Psoas muscle (tissue), 7 donors: ENCODE measurements at regions not wholly inside any gene's neighbourhood (a gene's known extent, or its start where the extent isn't known, plus 50 kb on each side); places are given as distances from the start of the nearest gene placed in this dataset.

Source experiments
- ATAC-seq, 4 donors: fragments of 200-7000 bp; cut with Tn5 transposase; one replicate each; pipeline ENCODE4 v1.9.1; 2020; ENCODE audit warnings: moderate library complexity in 3 of 4, mild to moderate bottlenecking in 2 of 4
- DNase-seq, 2 donors: peaks; one replicate each; pipeline ENCODE4 v3.0.0-alpha.2; 2020
- H3K27ac ChIP-seq: fragments of 200-600 bp; one replicate; pipeline ENCODE4 v1.8.0; 2022
- H3K27me3 ChIP-seq, 3 donors: fragments of 200-600 bp in 1 of 3; one replicate each; pipeline versions ENCODE4 v1.6.1 to v1.8.0; 2013 to 2022; ENCODE audit warnings: low read length in 2 of 3, mild to moderate bottlenecking in 2 of 3, moderate library complexity in 1 of 3; ENCODE audit not compliant: insufficient read depth in 3 of 3
- H3K36me3 ChIP-seq, 2 donors: fragments of 200-600 bp in 1 of 2; one replicate each; pipeline versions ENCODE4 v1.6.1 to v1.8.0; 2013 to 2022; ENCODE audit warnings: low read depth in 1 of 2, mild to moderate bottlenecking in 1 of 2, moderate library complexity in 1 of 2; ENCODE audit not compliant: insufficient read depth in 1 of 2
- H3K4me1 ChIP-seq: fragments of 200-600 bp; one replicate; pipeline ENCODE4 v1.8.0; 2022
- H3K4me3 ChIP-seq: fragments of 200-600 bp; one replicate; pipeline ENCODE4 v1.8.0; 2022; ENCODE audit warnings: mild to moderate bottlenecking
- H3K9me3 ChIP-seq: fragments of 200-600 bp; one replicate; pipeline ENCODE4 v1.8.0; 2022
- WGBS, 3 donors: extraction: QIAGEN DNeasy Blood & Tissue Kit; methylation state at CpG; one replicate each; pipeline versions ENCODE4 v1.1.6 to v1.1.7; 2013; 5-methylcytosine and 5-hydroxymethylcytosine counted together
- intact Hi-C, 2 donors: fragments of 100-400 bp; cut with DNase I; formaldehyde crosslinking; loops; one replicate each; pipeline versions ENCODE4 v1.11.0 to v1.14.2; 2022
- TF ChIP-seq, protein P1 (sequence below): fragments of 200-600 bp; IDR thresholded peaks from one replicate; pipeline ENCODE4 v1.8.0; 2022; ENCODE audit warnings: antibody characterized with exemption
- donor health status: healthy with polysubstance abuse.
- donor health status: DM: no; HTN: no; CAD: no; lungs with moderate emphysema.
- donor health status: Bipolar disorder and iron deficiency.
- donor health status: healthy.
- donor health status: DM: yes; HTN: yes; CAD: no.
- donor health status: DM: no; HTN: no; CAD: no.
- donor health status: DM: yes; HTN: yes; CAD: no.

DNA sequence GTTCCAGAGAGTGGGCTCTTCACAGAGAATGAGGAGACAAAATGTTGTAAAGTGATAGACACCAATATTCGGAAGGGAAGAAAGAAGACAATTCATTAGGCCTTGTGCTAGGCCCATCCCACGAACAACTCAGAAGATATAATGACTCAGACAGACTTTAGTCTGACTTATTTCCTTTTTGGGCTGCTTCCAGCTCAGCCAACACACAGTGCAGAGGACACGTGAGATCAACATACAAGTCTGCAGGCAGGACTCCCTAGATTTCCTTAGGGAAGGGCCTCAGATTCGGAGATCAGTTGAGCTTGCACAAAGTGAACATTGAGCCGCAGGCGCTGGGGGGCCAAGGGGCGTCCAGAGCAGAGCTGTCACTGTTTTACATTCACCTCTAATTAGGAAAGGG, 290.7 kb upstream of the TENM3 start:
- peak in 1 of 4 donors; percentile 51 for ATAC-seq
- 57 to 67% (median 65%) methylated on average over 7 of the region's 7 CpGs for WGBS, 3 donors

DNA sequence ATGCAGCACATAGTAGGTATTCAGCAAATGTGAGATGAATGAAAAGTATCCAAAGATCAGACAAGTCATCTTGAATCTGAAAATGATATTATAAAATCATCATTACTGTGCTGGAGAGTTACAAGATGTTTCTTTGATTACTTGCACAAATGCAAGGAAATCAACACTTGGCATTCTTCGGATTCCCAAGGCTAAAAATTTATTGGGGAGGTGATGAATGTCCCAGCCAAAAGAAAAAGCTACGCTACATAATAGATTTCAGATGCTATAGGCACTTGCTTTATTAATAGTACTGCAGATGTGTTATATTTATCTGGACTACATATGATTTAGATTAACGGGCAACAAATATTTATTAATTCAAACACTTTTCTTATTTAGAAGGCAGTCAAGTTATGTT, 286.7 kb upstream of the TENM3 start:
- TF ChIP-seq, protein P1, sequence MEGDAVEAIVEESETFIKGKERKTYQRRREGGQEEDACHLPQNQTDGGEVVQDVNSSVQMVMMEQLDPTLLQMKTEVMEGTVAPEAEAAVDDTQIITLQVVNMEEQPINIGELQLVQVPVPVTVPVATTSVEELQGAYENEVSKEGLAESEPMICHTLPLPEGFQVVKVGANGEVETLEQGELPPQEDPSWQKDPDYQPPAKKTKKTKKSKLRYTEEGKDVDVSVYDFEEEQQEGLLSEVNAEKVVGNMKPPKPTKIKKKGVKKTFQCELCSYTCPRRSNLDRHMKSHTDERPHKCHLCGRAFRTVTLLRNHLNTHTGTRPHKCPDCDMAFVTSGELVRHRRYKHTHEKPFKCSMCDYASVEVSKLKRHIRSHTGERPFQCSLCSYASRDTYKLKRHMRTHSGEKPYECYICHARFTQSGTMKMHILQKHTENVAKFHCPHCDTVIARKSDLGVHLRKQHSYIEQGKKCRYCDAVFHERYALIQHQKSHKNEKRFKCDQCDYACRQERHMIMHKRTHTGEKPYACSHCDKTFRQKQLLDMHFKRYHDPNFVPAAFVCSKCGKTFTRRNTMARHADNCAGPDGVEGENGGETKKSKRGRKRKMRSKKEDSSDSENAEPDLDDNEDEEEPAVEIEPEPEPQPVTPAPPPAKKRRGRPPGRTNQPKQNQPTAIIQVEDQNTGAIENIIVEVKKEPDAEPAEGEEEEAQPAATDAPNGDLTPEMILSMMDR = no peak
- ATAC-seq = no peak

More for the DNA sequence above, 290.7 kb upstream of the TENM3 start:
- no peak for DNase-seq
- Histone ChIP-seq H3K4me1 (no peaks in the 10 kb centered on the region), H3K27me3 (no peaks in the 10 kb centered on the region), H3K4me3 (no peak overlapping the region), H3K9me3 (no peaks in the 10 kb centered on the region), H3K27ac (no peak overlapping the region), H3K36me3 (no peaks in the 10 kb centered on the region)
- TF ChIP-seq, protein P1 = no peak
- intact Hi-C loops = no loop called here

DNA sequence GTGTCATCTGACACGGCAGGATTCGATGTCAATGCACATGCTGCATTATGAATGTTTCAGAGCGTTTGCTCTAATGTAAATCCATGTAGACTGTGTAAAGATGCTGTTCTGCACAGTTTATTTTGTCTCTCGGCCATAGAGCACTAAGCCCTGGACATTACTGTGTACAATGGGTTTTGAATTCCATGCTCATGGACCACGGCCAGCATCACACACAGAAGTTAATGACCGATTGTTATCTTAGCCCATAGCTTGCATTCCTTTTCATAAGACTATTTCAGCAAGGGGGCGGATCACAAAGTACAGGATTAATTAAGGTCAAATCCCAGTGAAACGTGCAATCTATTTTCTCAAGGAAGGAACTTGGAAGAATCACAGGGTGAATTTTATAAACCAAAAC, 286.1 kb upstream of the TENM3 start:
- DNase-seq = no peak
- ATAC-seq = no peak
- Histone ChIP-seq H3K4me1 (no peaks in the 10 kb centered on the region), H3K4me3 (no peak overlapping the region), H3K36me3 (no peaks in the 10 kb centered on the region), H3K27me3 (no peaks in the 10 kb centered on the region), H3K27ac (no peak overlapping the region), H3K9me3 (no peaks in the 10 kb centered on the region)
- 15 to 18% (median 16%) methylated on average over 8 of the region's 8 CpGs for WGBS, 3 donors
- intact Hi-C loops = no loop called here
- TF ChIP-seq, protein P1 = no peak

More for the DNA sequence above, 286.7 kb upstream of the TENM3 start:
- Histone ChIP-seq H3K4me3 (no peak overlapping the region), H3K27me3 (no peaks in the 10 kb centered on the region), H3K4me1 (no peaks in the 10 kb centered on the region), H3K9me3 (no peaks in the 10 kb centered on the region), H3K36me3 (no peaks in the 10 kb centered on the region), H3K27ac (no peak overlapping the region)
- DNase-seq = no peak
- intact Hi-C loops = no loop called here
- 63 to 67% (median 64%) methylated on average over 3 of the region's 3 CpGs for WGBS, 3 donors

DNA sequence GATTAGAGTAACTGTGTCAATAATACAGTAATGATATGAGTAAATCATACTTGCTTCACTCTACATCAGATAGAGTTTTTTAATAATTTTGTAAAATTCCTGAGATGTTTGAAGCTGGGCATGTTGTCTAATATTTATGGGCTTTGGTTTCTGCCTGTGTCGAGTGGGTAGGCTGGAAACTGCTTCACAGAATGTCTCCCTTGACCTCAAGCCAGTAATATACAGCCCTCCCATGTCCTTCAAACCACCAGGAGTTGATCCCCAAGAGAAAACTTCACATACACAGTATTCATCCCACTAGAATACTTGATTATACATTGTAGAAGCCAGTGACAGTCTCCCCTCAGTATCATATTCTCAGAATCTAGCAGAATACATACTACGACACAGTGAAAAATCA, 284.8 kb upstream of the TENM3 start:
- TF ChIP-seq, protein P1 = no peak

DNA sequence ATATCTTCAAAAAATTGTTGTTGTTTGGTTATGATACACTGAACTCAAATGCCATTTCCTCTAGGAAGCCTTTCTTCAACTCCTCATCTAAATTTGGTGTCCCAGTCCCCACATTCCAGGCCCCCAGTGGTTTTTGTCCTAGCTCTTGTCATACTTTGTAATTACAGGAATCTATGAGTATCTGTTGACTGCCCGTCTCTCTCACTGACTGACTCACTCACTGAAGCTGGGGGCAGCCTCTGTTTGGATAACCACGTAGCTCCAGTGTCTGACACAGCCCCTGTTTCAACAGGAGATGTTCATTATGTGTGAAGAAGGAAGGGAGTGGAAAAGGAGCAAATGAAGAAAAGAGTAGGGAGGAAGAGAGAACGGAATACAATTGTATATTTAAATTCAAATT, 284.1 kb upstream of the TENM3 start:
- H3K27me3 ChIP-seq = no peaks in the 10 kb centered on the region
- no peak overlapping the region for H3K27ac ChIP-seq
- H3K4me1 ChIP-seq = no peaks in the 10 kb centered on the region
- WGBS, 3 donors = 63 to 70% (median 63%) methylated on average over 3 of the region's 3 CpGs
- no peaks in the 10 kb centered on the region for H3K36me3 ChIP-seq
- no peak overlapping the region for H3K4me3 ChIP-seq
- no peaks in the 10 kb centered on the region for H3K9me3 ChIP-seq
- intact Hi-C loops = no loop called here
- no peak for ATAC-seq
- DNase-seq = no peak
- TF ChIP-seq, protein P1 = no peak

More for the DNA sequence above, 284.8 kb upstream of the TENM3 start:
- Histone ChIP-seq H3K4me1 (no peaks in the 10 kb centered on the region), H3K36me3 (no peaks in the 10 kb centered on the region), H3K4me3 (no peak overlapping the region), H3K27ac (no peak overlapping the region), H3K27me3 (no peaks in the 10 kb centered on the region), H3K9me3 (no peaks in the 10 kb centered on the region)
- ATAC-seq (no peak), DNase-seq (no peak)
- intact Hi-C loops = no loop called here
- 54 to 60% (median 55%) methylated on average over 2 of the region's 2 CpGs for WGBS, 3 donors
